Peyer's patch (tissue), 4 donors: ENCODE measurements at regions not wholly inside any gene's neighbourhood (a gene's known extent, or its start where the extent isn't known, plus 50 kb on each side); places are given as distances from the start of the nearest gene placed in this dataset.

Experiments
- DNase-seq, 3 donors: peaks; one replicate each; pipeline ENCODE4 v3.0.0-alpha.2; 2017 to 2019
- H3K27ac ChIP-seq, 4 donors: fragments of 200-600 bp; sonication (generic); one replicate each; pipeline ENCODE4 v1.5.1; 2016 to 2019
- H3K27me3 ChIP-seq, 2 donors: fragments of 200-600 bp; sonication (generic); one replicate each; pipeline ENCODE4 v1.5.1; 2019
- H3K36me3 ChIP-seq, 3 donors: fragments of 200-600 bp; sonication (generic); one replicate each; pipeline ENCODE4 v1.5.1; 2016 to 2019
- H3K4me1 ChIP-seq, 4 donors: fragments of 200-600 bp; sonication (generic); one replicate each; pipeline ENCODE4 v1.5.1; 2016 to 2019
- H3K4me3 ChIP-seq, 4 donors: fragments of 200-600 bp; sonication (generic); 1 replicate in 3 of 4; 2 replicates in 1 of 4; pipeline ENCODE4 v1.5.1; 2016 to 2019; ENCODE audit warnings: mild to moderate bottlenecking in 1 of 4
- H3K9me3 ChIP-seq, 4 donors: fragments of 200-600 bp; sonication (generic); one replicate each; pipeline ENCODE4 v1.5.1; 2016 to 2019; ENCODE audit warnings: mild to moderate bottlenecking in 1 of 4
- POLR2A ChIP-seq, 2 donors: fragments of 450-650 bp; IDR thresholded peaks; one replicate each; pipeline ENCODE4 v1.5.1; 2017; ENCODE audit warnings: antibody characterized with exemption in 2 of 2, mild to moderate bottlenecking in 2 of 2, moderate library complexity in 2 of 2
- TF ChIP-seq, protein P1 (sequence below), 6 experiments: fragments of 450-650 bp in 4 of 6; fragments of 200-600 bp in 2 of 6; sonication (generic) in 1 of 6; IDR thresholded peaks; one replicate each; pipeline ENCODE4 v1.5.1; 2017 to 2019; ENCODE audit warnings: antibody characterized with exemption in 6 of 6, mild to moderate bottlenecking in 3 of 6, moderate library complexity in 1 of 6

DNA sequence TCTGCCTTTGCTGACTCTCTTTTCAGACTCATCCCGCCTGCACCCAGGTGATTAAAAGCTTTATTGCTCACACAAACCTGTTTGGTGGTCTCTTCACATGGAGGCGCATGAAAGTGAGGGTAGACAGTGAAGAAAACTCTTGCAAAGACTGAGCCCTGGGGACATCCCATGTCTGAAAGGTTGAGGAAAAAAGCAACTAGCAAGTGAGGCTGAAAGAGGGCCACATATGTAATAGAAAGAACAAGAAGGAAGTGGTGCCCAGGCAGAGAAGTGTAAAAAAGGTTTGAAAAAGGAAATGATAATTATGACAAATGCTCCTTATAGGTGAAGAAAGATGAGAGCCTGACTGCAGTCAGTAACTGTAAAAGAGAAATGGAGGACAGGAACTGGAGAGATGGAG lies 115.9 kb upstream of the NEK7 start:
- Histone ChIP-seq H3K4me1 (no peaks in the 10 kb centered on the region), H3K36me3 (no peaks in the 10 kb centered on the region), H3K9me3 (no peaks in the 10 kb centered on the region), H3K4me3 (no peak overlapping the region), H3K27me3 (no peaks in the 10 kb centered on the region), H3K27ac (no peak overlapping the region)
- DNase-seq = no peak
- TF ChIP-seq, protein P1, sequence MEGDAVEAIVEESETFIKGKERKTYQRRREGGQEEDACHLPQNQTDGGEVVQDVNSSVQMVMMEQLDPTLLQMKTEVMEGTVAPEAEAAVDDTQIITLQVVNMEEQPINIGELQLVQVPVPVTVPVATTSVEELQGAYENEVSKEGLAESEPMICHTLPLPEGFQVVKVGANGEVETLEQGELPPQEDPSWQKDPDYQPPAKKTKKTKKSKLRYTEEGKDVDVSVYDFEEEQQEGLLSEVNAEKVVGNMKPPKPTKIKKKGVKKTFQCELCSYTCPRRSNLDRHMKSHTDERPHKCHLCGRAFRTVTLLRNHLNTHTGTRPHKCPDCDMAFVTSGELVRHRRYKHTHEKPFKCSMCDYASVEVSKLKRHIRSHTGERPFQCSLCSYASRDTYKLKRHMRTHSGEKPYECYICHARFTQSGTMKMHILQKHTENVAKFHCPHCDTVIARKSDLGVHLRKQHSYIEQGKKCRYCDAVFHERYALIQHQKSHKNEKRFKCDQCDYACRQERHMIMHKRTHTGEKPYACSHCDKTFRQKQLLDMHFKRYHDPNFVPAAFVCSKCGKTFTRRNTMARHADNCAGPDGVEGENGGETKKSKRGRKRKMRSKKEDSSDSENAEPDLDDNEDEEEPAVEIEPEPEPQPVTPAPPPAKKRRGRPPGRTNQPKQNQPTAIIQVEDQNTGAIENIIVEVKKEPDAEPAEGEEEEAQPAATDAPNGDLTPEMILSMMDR (IDR thresholded peaks at IDR 0.05) = no peak
- TF ChIP-seq POLR2A (IDR thresholded peaks at IDR 0.05) = no peak

DNA sequence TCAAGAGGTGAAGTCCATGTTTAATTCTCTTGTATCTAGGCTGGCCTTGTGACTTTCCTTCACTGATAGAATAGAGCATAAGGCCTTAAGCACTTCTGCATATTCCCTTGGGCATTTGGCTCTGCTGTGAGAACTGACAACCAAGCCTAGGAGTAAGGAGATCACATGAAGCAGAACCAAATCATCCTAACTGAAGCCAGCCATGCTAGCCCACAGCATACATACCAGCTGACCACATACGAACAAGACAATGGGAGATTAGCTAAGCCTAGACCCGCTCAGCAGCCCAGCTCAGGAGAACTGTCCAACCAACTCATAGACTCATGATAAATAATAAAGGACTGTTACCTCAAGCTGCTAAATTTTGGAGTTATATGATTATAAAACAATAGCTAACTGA lies 114.6 kb upstream of the NEK7 start:
- no peaks in the 10 kb centered on the region for H3K4me1 ChIP-seq
- no peak overlapping the region for H3K27ac ChIP-seq
- H3K4me3 ChIP-seq = no peak overlapping the region
- TF ChIP-seq, protein P1 (IDR thresholded peaks at IDR 0.05) = no peak
- no peak for TF ChIP-seq POLR2A (IDR thresholded peaks at IDR 0.05)
- H3K27me3 ChIP-seq = no peaks in the 10 kb centered on the region
- no peaks in the 10 kb centered on the region for H3K36me3 ChIP-seq
- no peaks in the 10 kb centered on the region for H3K9me3 ChIP-seq
- DNase-seq = no peak

GRCh38 chr1:198047913-198048312 lies 108.9 kb upstream of the NEK7 start:
- DNase-seq = no peak

GRCh38 chr1:198054510-198054909 lies 102.3 kb upstream of the NEK7 start:
- H3K27me3 ChIP-seq = no peaks in the 10 kb centered on the region
- no peaks in the 10 kb centered on the region for H3K4me1 ChIP-seq
- H3K27ac ChIP-seq = no peak overlapping the region
- H3K9me3 ChIP-seq = no peaks in the 10 kb centered on the region
- H3K4me3 ChIP-seq = no peak overlapping the region
- TF ChIP-seq, protein P1 (IDR thresholded peaks at IDR 0.05) = no peak
- TF ChIP-seq POLR2A (IDR thresholded peaks at IDR 0.05) = no peak
- no peak for DNase-seq
- no peaks in the 10 kb centered on the region for H3K36me3 ChIP-seq

More at GRCh38 chr1:198047913-198048312, 108.9 kb upstream of the NEK7 start:
- no peak for TF ChIP-seq POLR2A (IDR thresholded peaks at IDR 0.05)
- TF ChIP-seq, protein P1 (IDR thresholded peaks at IDR 0.05) = no peak
- no peak overlapping the region for H3K27ac ChIP-seq
- no peaks in the 10 kb centered on the region for H3K27me3 ChIP-seq
- H3K36me3 ChIP-seq = no peaks in the 10 kb centered on the region
- H3K9me3 ChIP-seq = no peaks in the 10 kb centered on the region
- H3K4me1 ChIP-seq = no peaks in the 10 kb centered on the region
- no peak overlapping the region for H3K4me3 ChIP-seq

DNA sequence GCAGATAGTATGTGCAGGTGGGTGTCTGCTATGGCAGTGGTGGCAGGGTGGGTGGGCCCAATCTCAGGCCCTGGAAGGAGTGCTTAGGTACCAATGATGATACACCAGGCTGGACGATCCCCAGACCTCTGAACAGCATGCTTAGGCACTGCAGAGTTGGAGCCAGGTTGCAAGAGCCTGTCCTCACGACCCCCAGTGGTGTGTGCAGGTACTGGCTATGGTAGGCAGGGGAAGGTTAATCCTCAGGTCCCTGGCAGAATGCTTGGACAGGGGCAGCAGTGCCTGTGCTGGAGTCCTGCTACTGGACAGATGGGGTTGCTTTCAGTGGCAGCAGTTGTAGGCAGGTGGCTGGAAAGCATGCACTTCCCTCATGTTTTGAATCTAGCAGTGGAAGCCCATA lies 100.5 kb upstream of the NEK7 start:
- H3K27ac ChIP-seq = no peak overlapping the region
- H3K27me3 ChIP-seq = no peaks in the 10 kb centered on the region
- DNase-seq = no peak
- H3K36me3 ChIP-seq = no peaks in the 10 kb centered on the region
- no peaks in the 10 kb centered on the region for H3K9me3 ChIP-seq
- H3K4me1 ChIP-seq = no peaks in the 10 kb centered on the region
- TF ChIP-seq, protein P1 (IDR thresholded peaks at IDR 0.05) = no peak
- no peak for TF ChIP-seq POLR2A (IDR thresholded peaks at IDR 0.05)
- no peak overlapping the region for H3K4me3 ChIP-seq

DNA sequence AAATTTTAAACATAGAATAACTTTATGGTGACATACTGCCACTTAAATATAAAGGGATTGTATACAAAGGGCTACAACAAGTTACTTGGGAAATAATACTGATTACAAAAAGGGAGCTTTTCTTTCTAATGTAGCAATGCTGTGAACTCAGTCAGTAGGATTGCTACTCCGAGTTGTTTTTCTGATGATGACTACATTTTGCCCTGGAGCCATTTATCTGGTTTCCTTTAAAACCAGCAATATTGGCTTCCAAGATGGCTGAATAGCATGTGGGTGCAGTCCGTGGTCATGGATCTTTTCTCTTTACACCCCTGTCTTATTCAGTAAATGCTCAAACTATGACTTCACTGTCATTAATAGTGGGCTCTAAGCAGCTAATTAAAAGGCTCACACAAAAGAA lies 92.6 kb upstream of the NEK7 start:
- Histone ChIP-seq H3K27me3 (no peaks in the 10 kb centered on the region), H3K27ac (no peak overlapping the region), H3K4me3 (no peak overlapping the region), H3K9me3 (no peaks in the 10 kb centered on the region), H3K36me3 (no peaks in the 10 kb centered on the region), H3K4me1 (no peaks in the 10 kb centered on the region)
- no peak for DNase-seq
- no peak for TF ChIP-seq POLR2A (IDR thresholded peaks at IDR 0.05)
- TF ChIP-seq, protein P1 (IDR thresholded peaks at IDR 0.05) = no peak
